Ecto neural progenitor cell (in vitro differentiated cells): ENCODE measurements at regions not wholly inside any gene's neighbourhood (a gene's known extent, or its start where the extent isn't known, plus 50 kb on each side); places are given as distances from the start of the nearest gene placed in this dataset.
"Not testable (repeated sequence)": the region's sequence is repeated elsewhere in the genome, so short reads cannot be mapped to it uniquely, and the experiment has no call there.

ENCODE experiments used
- DNase-seq: peaks from one replicate; pipeline ENCODE4 v3.0.0-alpha.2; 2018; ENCODE audit warnings: low spot score

DNA sequence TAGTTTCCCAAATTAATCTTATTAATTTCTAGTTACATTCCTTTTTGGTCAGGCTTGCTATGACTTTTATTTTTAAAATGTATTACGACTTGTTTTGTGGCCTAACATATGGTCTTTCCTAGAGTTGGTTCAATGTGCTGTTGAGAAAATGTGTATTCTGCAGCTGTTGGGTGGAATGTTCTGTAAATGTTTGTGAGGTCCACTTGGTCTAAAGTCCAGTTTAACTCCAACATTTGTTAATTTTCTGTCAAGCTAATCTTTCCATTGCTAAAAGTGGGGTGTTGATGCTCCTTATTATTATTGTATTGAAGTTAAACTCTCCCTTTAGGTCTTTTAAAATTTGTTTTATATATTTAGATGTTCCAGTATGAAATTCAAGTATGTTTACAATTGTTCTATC lies 1010.8 kb upstream of the EDIL3 start:
- no peak for DNase-seq

- DNase-seq: no peak
Measured at GRCh38 chr5:85397451-85397850, 1012.8 kb upstream of the EDIL3 start.

DNA sequence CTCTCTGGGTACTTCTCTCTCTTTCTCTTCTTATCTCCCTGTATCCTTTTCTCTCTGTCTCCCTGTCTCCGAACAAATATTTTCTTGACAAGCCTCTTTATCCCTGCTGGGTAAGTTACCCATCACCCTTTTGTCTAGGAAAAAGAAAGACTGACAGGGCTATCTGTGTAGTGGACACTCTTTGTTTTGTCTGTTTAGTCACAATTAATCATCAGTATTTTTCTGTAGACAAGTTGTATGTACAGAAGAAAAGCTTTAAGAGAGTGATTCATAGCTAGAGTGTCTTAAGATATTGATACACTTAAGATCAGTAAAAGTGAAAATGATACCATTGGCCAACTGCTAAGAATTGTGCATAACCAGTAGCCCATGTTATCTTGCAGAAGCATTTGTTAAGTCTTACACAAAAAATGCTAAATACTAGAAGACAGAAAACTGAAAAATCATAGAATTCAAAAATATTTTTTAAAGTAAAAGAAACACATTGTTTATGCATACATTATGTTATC lies 1043.8 kb upstream of the EDIL3 start:
- no peak for DNase-seq

DNA sequence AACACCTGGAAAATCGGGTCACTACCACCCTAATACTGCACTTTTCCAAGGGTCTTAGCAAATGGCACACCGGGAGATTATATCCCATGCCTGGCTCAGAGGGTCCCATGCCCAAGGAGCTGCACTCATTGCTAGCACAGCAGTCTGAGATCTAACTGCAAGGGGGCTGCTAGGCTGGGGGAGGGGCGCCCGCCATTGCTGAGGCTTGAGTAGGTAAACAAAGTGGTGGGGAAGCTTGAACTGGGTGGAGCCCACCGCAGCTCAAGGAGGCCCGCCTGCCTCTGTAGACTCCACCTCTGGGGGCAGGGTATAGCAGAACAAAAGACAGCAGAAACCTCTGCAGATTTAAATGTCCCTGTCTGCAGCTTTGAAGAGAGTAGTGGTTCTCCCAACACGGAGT lies 1047.0 kb upstream of the EDIL3 start:
- DNase-seq: not testable (repeated sequence)

DNA sequence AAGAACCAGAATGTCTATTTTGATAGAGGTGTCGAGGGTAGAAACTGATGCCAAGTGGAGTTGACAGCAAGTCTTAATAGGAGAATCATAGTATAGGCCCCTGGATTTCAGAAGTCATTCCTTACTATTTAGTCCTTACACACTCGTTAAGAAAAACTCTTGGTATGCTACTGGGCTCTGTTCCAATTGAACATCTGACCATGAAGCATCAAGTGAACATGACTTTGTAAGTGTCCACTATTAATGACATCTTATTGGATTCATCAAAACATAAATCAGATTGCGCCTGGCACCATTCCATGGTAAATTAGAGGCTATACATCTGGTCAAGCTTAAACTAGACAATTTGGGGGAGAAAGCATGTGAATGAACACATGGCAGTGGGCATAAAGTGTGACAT lies 1056.5 kb upstream of the EDIL3 start:
- DNase-seq: no peak

DNA sequence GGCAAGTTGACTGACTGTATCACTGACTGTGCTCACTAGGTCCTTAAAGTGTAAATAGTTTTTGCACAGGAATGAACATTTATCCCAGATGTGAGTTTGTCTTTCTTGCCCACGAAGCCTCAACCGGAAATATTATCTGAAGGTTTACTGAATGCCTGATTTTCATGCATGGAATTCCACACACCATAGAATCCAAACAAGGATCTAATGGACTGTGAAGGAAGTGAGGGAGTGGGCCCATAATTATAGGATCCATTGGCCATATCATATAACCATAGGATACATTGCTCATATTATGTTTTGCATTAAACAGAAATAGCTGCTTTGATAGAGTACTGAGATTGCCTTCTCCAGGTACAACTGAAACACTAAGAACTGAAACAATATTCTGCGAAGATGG lies 1057.2 kb upstream of the EDIL3 start:
- no peak for DNase-seq

DNA sequence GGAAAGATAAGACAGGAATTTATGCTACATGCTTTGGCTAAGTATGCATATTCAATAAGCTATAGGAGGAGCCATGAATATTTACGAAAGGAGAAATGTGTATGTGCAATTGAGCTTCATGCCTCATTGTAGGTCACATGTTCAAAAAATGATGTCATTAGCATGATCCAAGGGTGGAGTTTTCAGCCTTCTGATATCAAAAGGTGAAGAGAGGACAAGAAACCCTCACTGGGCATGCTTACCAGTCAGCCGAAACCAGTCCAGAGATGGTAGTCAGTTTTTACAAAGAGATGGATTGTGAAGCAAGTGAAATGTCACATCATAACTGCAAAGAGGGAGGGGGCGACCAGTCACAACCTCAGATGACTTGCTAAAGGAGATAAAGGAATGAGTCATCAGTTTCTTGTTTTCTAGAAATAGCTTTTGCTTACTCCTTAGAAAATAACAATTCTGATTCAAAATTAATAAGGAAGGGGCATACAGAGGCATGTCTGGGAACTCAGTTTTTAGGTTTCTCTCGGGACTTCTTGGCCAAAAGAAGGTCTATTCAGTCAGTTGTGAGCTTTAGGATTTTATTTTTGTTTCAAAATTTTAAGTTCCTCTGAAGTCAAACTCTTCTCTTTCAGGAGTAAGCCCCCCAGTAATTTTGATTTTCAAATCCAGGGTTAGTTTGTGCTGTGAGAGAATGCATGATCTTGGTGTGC lies 1067.8 kb upstream of the EDIL3 start:
- DNase-seq: no peak

GRCh38 chr5:85453026-85453349 lies 1068.3 kb upstream of the EDIL3 start:
- DNase-seq: no peak

GRCh38 chr5:85458319-85458718 lies 1073.6 kb upstream of the EDIL3 start:
- DNase-seq: no peak

- DNase-seq: no peak
Measured at GRCh38 chr5:85462957-85463356, 1078.3 kb upstream of the EDIL3 start.

- no peak for DNase-seq
Measured at GRCh38 chr5:85466423-85466822, 1081.7 kb upstream of the EDIL3 start.

DNA sequence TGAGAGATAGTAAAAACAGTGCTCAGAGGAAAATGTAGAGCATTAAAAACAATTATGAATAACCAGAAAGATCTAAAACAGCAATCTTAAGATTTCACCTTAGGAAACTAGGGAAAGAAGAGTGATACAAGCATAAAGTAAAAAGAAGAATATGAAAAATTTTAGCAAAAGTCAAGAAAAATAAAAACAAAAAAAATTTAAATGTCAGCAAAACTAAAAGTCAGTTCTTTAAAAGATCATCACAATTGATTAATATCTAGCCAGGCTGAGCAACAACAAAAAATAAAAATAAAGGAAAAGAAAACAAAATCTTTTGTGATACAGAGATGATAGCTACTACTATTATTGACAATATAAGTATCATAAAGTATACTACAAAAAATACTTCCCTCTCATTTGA lies 1088.1 kb upstream of the EDIL3 start:
- DNase-seq: no peak

DNA sequence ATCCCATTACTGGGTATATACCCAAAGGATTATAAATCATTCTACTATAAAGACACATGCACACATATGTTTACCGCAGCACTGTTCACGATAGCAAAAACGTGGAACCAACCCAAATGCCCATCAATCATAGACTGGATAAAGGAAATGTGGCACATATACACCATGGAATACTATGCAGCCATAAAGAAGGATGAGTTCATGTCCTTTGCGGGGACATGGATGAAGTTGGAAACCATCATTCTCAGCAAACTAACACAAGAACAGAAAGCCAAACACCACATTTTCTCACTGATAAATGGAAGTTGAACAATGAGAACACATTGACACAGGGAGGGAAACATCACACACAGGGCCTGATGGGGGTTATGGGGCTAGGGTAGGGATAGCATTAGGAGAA lies 1090.5 kb upstream of the EDIL3 start:
- not testable (repeated sequence) for DNase-seq

- no peak for DNase-seq
Measured at GRCh38 chr5:85476617-85477016, 1091.9 kb upstream of the EDIL3 start.

- DNase-seq: no peak
Measured at GRCh38 chr5:85479849-85480248, 1095.2 kb upstream of the EDIL3 start.

- no peak for DNase-seq
Measured at GRCh38 chr5:85484982-85485574, 1100.4 kb upstream of the EDIL3 start.

DNA sequence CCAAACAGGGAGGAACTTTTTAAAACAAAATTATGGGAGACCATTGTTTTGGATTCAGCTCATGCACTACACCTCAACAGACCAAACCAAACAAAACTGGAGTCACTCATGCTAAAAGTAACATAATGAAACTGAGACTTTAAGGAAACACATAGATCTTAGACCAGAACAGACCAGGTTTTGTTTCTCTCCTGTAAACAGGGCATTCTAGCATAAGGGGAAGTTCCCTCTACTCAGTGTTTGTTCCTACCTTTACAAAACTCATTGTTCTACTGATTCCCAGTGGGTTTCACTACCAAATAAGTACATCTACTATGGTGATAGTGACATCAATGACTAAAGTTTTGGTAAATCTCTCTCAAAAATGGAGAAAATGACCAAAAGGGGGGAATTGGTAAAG lies 1103.6 kb upstream of the EDIL3 start:
- DNase-seq: no peak

DNA sequence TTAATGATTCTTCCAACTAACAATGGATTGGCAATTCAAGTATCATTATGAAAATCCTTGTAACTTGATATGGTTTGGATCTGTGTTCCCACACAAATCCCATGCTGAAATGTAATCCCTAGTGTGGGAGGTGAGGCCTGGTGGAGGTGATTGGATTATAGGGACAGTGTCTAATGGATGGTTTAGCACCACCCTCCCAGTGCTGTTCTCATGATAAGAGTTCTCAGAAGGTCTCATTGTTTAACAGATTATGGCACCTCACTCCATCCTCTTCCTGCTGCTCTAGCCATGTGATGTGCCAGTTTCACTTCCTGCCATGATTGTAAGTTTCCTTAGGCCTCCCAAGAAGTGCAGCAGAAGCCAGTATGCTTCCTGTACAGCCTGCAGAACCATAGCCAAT lies 1116.2 kb upstream of the EDIL3 start:
- no peak for DNase-seq

DNA sequence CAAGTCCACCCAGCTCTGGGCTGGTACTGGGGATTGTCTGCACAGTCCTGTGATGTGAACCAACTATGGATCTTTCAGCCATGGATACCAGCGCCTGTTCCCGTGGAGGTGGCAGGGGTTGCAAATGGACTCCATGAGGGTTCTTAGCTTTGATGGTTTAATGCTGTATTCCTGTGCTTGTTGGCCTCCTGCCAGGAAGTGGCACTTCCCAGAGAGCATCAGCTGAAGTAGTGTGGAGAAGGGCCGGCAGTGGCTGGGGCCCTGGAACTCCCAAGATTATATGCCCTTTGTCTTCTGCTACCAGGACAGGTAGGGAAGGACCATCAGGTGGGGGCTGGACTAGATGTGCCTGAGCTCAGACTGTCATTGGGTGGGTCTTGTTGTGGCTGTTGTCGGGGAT lies 1104.8 kb upstream of the COX7C start:
- no peak for DNase-seq

DNA sequence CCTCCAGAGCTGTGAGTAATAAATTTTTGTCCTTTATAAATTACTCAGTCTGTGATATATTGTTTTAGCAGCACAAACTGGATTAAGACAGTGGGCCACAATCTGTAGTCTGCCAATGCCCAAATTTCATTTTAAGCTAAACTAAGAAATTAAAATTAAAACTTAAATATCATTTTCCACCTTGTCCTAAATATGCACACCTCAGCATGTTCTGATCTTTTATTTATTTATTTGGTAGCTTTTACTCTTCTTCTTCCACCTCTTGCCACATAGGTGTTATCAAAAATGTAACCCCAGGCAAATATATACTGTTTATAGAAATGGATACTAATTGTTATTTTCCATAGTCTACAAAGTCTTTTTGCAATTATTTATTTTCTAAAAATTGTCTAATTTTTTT lies 1102.2 kb upstream of the COX7C start:
- no peak for DNase-seq

DNA sequence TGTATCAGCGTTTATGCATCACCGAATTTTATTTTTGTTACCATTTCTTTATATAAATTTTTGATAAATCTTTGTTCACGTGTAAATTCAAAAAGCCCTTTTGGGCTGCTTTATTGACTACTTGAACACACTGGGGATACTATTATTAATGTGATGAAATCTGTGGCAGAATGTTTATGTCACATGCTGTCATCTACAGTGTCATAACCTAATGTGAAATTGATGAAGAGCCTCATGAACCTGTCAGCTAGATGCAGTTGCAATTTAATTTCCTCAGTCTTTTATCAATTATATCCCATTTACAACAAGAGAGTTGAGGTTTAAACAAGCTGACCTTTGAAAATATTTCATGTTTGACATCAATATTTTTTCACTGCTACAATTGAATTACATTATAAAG lies 1100.4 kb upstream of the COX7C start:
- no peak for DNase-seq

- DNase-seq: no peak
Measured at GRCh38 chr5:85533341-85534047, 1084.2 kb upstream of the COX7C start.

GRCh38 chr5:85538362-85538761 lies 1079.4 kb upstream of the COX7C start:
- no peak for DNase-seq

DNA sequence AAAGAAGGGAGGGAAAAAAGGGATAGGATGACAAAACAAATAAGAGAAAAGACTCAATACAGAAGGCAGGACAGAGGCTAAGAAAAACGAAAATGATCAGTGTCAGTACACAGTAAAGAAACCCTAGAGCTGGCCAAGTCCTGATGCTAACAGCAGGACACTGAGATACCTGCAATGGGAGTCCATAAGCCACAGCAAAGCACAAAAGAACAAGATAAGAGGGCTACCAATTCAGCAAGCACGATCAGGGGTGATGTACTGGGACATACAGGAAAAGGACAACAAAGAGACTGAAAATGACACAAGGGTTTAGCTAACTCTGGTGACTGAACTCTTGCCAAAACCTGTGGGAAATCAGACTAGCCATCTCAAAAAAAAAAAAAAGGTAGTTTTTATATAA lies 1072.6 kb upstream of the COX7C start:
- no peak for DNase-seq
